ENCODE measurements at regions not wholly inside any gene's neighbourhood (a gene's known extent, or its start where the extent isn't known, plus 50 kb on each side); places are given as distances from the start of the nearest gene placed in this dataset.
"Not testable (repeated sequence)": the region's sequence is repeated elsewhere in the genome, so short reads cannot be mapped to it uniquely, and the experiment has no call there.

DNA sequence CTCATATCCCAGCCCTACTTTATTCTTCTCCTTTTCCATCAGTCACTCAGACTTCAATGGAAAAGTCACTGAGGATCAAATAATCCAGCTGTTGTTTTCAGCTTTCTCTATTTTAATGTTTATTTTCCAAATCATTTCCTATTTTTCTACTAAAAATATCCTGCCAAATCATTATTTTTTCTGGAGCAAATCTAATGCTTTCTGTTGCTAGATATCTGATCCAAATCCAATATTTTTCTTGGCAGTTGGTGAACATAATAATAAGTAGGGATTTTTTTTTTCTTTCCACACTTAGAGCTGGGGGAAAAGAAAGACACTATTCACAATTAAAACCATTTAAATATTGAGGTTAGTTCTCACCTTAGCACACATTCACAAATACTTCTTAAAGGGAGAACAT lies 656.1 kb downstream of the DACH1 start:
- Histone ChIP-seq H3K27ac (ENCODE audit: low read length, poor library complexity, severe bottlenecking) (no peak overlapping the region), H4K8ac (ENCODE audit: low read length) (no peak overlapping the region), H3K4me3 (ENCODE audit: insufficient read depth in 1 of 2, low read depth in 1 of 2, low read length in 2 of 2) (no peak overlapping the region), H3K9me3 (ENCODE audit: control insufficient read depth, low read length) (no peaks in the 10 kb centered on the region), H2AFZ (ENCODE audit: low read depth, low read length) (no peak overlapping the region), H3K27me3 (ENCODE audit: control insufficient read depth in 1 of 2, insufficient read depth in 1 of 2, low read length in 2 of 2) (no peaks in the 10 kb centered on the region), H3K4me1 (ENCODE audit: control insufficient read depth, insufficient read depth, low read depth, low read length) (no peaks in the 10 kb centered on the region), H3K79me1 (replicated peaks; ENCODE audit: low read length, poor library complexity, severe bottlenecking) (no peaks in the 10 kb centered on the region), H3K18ac (ENCODE audit: low read depth in 1 of 2, low read length in 2 of 2) (no peak overlapping the region), H2BK5ac (ENCODE audit: low read depth, low read length, poor library complexity, severe bottlenecking) (no peak overlapping the region), H3K14ac (ENCODE audit: low read length in 2 of 2) (no peak overlapping the region), H3K9ac (ENCODE audit: low read length) (no peak overlapping the region), H3K4me2 (ENCODE audit: low read length, poor library complexity, severe bottlenecking) (no peak overlapping the region), H2AK5ac (ENCODE audit: low read length, severe bottlenecking) (no peak overlapping the region), H3K4ac (ENCODE audit: low read depth in 1 of 2, low read length in 2 of 2) (no peak overlapping the region), H2BK120ac (ENCODE audit: low read depth, low read length) (no peak overlapping the region), H4K91ac (ENCODE audit: low read length) (no peak overlapping the region), H2BK15ac (ENCODE audit: low read depth, poor library complexity, severe bottlenecking) (no peak overlapping the region), H3K23ac (ENCODE audit: low read length in 2 of 2) (no peak overlapping the region), H2BK12ac (ENCODE audit: low read length in 2 of 2) (no peak overlapping the region), H3K36me3 (ENCODE audit: control insufficient read depth in 1 of 2, insufficient read depth in 2 of 2, low read depth in 1 of 2, low read length in 2 of 2) (no peaks in the 10 kb centered on the region)
- no peak for DNase-seq

DNA sequence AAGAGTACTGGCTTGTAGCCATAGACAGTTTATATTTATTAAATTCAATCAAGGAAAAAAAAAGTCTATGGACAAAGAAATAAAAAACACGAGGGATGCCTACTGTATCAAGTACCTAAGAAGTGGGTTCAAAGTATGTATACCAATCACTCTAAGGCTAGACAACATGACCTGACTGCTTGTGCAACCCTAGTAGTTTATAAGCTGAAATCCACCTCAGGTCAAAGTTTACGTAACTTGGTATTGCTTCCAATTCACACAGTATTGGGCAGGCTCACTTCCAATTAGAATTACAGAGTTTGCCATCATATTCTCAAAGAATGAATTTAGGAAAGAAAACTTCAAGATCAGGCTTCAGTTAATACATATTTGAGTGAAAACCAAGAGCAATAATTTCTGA lies 657.8 kb downstream of the DACH1 start:
- no peak overlapping the region for H2AFZ ChIP-seq (ENCODE audit: low read depth, low read length)
- H4K91ac ChIP-seq (ENCODE audit: low read length), result no peak overlapping the region
- H2AK5ac ChIP-seq (ENCODE audit: low read length, severe bottlenecking), result no peak overlapping the region
- no peak overlapping the region for H2BK120ac ChIP-seq (ENCODE audit: low read depth, low read length)
- no peak for DNase-seq
- H3K14ac ChIP-seq (ENCODE audit: low read length in 2 of 2), result no peak overlapping the region
- H3K4me1 ChIP-seq (ENCODE audit: control insufficient read depth, insufficient read depth, low read depth, low read length), result no peaks in the 10 kb centered on the region
- no peak overlapping the region for H3K23ac ChIP-seq (ENCODE audit: low read length in 2 of 2)
- no peaks in the 10 kb centered on the region for H3K9me3 ChIP-seq (ENCODE audit: control insufficient read depth, low read length)
- no peaks in the 10 kb centered on the region for H3K27me3 ChIP-seq (ENCODE audit: control insufficient read depth in 1 of 2, insufficient read depth in 1 of 2, low read length in 2 of 2)
- no peak overlapping the region for H3K9ac ChIP-seq (ENCODE audit: low read length)
- no peak overlapping the region for H2BK12ac ChIP-seq (ENCODE audit: low read length in 2 of 2)
- H3K79me1 ChIP-seq (replicated peaks; ENCODE audit: low read length, poor library complexity, severe bottlenecking), result no peaks in the 10 kb centered on the region
- no peak overlapping the region for H2BK15ac ChIP-seq (ENCODE audit: low read depth, poor library complexity, severe bottlenecking)
- H3K4me2 ChIP-seq (ENCODE audit: low read length, poor library complexity, severe bottlenecking), result no peak overlapping the region
- no peak overlapping the region for H3K18ac ChIP-seq (ENCODE audit: low read depth in 1 of 2, low read length in 2 of 2)
- H2BK5ac ChIP-seq (ENCODE audit: low read depth, low read length, poor library complexity, severe bottlenecking), result no peak overlapping the region
- no peak overlapping the region for H3K4ac ChIP-seq (ENCODE audit: low read depth in 1 of 2, low read length in 2 of 2)
- no peak overlapping the region for H3K27ac ChIP-seq (ENCODE audit: low read length, poor library complexity, severe bottlenecking)
- H3K36me3 ChIP-seq (ENCODE audit: control insufficient read depth in 1 of 2, insufficient read depth in 2 of 2, low read depth in 1 of 2, low read length in 2 of 2), result no peaks in the 10 kb centered on the region
- no peak overlapping the region for H3K4me3 ChIP-seq (ENCODE audit: insufficient read depth in 1 of 2, low read depth in 1 of 2, low read length in 2 of 2)
- no peak overlapping the region for H4K8ac ChIP-seq (ENCODE audit: low read length)
- 100% methylated on average over 2 of the region's 2 CpGs for WGBS

DNA sequence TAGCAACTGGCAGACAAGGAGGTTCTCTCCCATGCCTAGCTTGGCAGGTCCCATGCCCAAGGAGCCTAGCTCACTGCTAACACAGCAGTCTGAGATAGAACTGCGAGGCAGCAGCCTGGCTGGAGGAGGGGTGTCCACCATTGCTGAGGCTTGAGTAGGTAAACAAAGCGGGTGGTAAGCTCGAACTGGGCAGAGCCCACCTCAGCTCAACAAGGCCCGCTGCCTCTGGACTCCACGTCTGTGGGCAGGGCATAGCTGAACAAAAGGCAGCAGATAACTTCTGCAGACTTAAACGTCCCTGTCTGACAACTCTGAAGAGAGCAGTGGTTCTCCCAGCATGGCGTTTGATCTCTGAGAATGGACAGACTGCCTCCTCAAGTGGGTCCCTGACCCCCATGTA lies 682.4 kb downstream of the DACH1 start:
- not testable (repeated sequence) for H4K91ac ChIP-seq (ENCODE audit: low read length)
- whole genome bisulfite sequencing, result 82% methylated on average over 7 of the region's 7 CpGs

DNA sequence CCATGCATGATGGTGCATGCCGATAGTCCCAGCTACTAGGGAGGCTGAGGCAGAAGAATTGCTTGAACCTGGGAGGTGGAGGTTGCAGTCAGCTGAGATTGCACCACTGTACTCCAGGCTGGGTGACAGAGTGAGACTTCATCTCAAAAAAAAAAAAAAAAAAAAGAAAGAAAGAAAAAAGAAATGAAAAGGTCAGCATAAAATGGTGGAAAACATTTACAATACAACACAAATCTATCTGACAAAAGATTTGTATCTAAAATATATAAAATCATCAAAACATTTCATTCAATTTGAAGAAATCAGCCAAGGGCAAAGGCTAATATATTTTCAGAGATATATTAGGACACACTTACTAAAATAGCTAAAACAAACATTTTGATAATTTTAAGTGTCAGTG lies 683.7 kb downstream of the DACH1 start:
- not testable (repeated sequence) for H3K79me1 ChIP-seq (replicated peaks; ENCODE audit: low read length, poor library complexity, severe bottlenecking); H4K91ac ChIP-seq (ENCODE audit: low read length); H2BK15ac ChIP-seq (ENCODE audit: low read depth, poor library complexity, severe bottlenecking); H3K36me3 ChIP-seq (ENCODE audit: control insufficient read depth in 1 of 2, insufficient read depth in 2 of 2, low read depth in 1 of 2, low read length in 2 of 2); H2AK5ac ChIP-seq (ENCODE audit: low read length, severe bottlenecking); H3K27me3 ChIP-seq (ENCODE audit: control insufficient read depth in 1 of 2, insufficient read depth in 1 of 2, low read length in 2 of 2); H2BK120ac ChIP-seq (ENCODE audit: low read depth, low read length); H3K23ac ChIP-seq (ENCODE audit: low read length in 2 of 2); H4K8ac ChIP-seq (ENCODE audit: low read length); H3K9ac ChIP-seq (ENCODE audit: low read length); H3K4me3 ChIP-seq (ENCODE audit: insufficient read depth in 1 of 2, low read depth in 1 of 2, low read length in 2 of 2); H3K27ac ChIP-seq (ENCODE audit: low read length, poor library complexity, severe bottlenecking); H2BK5ac ChIP-seq (ENCODE audit: low read depth, low read length, poor library complexity, severe bottlenecking); H3K18ac ChIP-seq (ENCODE audit: low read depth in 1 of 2, low read length in 2 of 2); H3K14ac ChIP-seq (ENCODE audit: low read length in 2 of 2); H3K4me2 ChIP-seq (ENCODE audit: low read length, poor library complexity, severe bottlenecking); DNase-seq; H3K4ac ChIP-seq (ENCODE audit: low read depth in 1 of 2, low read length in 2 of 2); H2BK12ac ChIP-seq (ENCODE audit: low read length in 2 of 2); H3K4me1 ChIP-seq (ENCODE audit: control insufficient read depth, insufficient read depth, low read depth, low read length); H2AFZ ChIP-seq (ENCODE audit: low read depth, low read length); H3K9me3 ChIP-seq (ENCODE audit: control insufficient read depth, low read length)
- 100% methylated on average over 1 of the region's 1 CpG for WGBS

More for the DNA sequence above, 682.4 kb downstream of the DACH1 start:
- not testable (repeated sequence) for H3K79me1 ChIP-seq (replicated peaks; ENCODE audit: low read length, poor library complexity, severe bottlenecking); H2BK12ac ChIP-seq (ENCODE audit: low read length in 2 of 2); H2AFZ ChIP-seq (ENCODE audit: low read depth, low read length); H2BK120ac ChIP-seq (ENCODE audit: low read depth, low read length); H3K4me1 ChIP-seq (ENCODE audit: control insufficient read depth, insufficient read depth, low read depth, low read length); H3K4me2 ChIP-seq (ENCODE audit: low read length, poor library complexity, severe bottlenecking); H3K27ac ChIP-seq (ENCODE audit: low read length, poor library complexity, severe bottlenecking); H2BK15ac ChIP-seq (ENCODE audit: low read depth, poor library complexity, severe bottlenecking); H3K4ac ChIP-seq (ENCODE audit: low read depth in 1 of 2, low read length in 2 of 2); H3K18ac ChIP-seq (ENCODE audit: low read depth in 1 of 2, low read length in 2 of 2); H3K4me3 ChIP-seq (ENCODE audit: insufficient read depth in 1 of 2, low read depth in 1 of 2, low read length in 2 of 2); H3K27me3 ChIP-seq (ENCODE audit: control insufficient read depth in 1 of 2, insufficient read depth in 1 of 2, low read length in 2 of 2); H2BK5ac ChIP-seq (ENCODE audit: low read depth, low read length, poor library complexity, severe bottlenecking); H3K9ac ChIP-seq (ENCODE audit: low read length); H3K36me3 ChIP-seq (ENCODE audit: control insufficient read depth in 1 of 2, insufficient read depth in 2 of 2, low read depth in 1 of 2, low read length in 2 of 2); H3K23ac ChIP-seq (ENCODE audit: low read length in 2 of 2); DNase-seq; H4K8ac ChIP-seq (ENCODE audit: low read length); H3K14ac ChIP-seq (ENCODE audit: low read length in 2 of 2); H2AK5ac ChIP-seq (ENCODE audit: low read length, severe bottlenecking)
- peaks cover 12% of the 10 kb centered on the region for H3K9me3 ChIP-seq (ENCODE audit: control insufficient read depth, low read length)
